Stimulated activated naive B cell treated with anti-CD40 and anti-IgM and Interleukin-4, amounts not matched to agents 10 μg/mL and 1 μg/mL and 100 μg/mL, for 72 hours (primary cell): ENCODE measurements at regions not wholly inside any gene's neighbourhood (a gene's known extent, or its start where the extent isn't known, plus 50 kb on each side); places are given as distances from the start of the nearest gene placed in this dataset.

Experiments used
- ATAC-seq, 2 donors: fragments of 150-1000 bp; cut with Tn5 transposase; replicated peaks; 2 replicates each; pipeline ENCODE4 v1.10.0; 2021; ENCODE audit warnings: moderate library complexity in 1 of 2
- DNase-seq: peaks from one replicate; pipeline ENCODE4 v3.0.0; 2021
- H3K27ac Mint-ChIP-seq: one replicate; pipeline ENCODE4 v1.8.0; 2022; ENCODE audit warnings: mild to moderate bottlenecking, mixed read lengths
- H3K27me3 Mint-ChIP-seq, 2 donors: one replicate each; pipeline ENCODE4 v1.8.0; 2022; ENCODE audit warnings: mixed read lengths in 2 of 2
- H3K36me3 Mint-ChIP-seq, 2 donors: one replicate each; pipeline ENCODE4 v1.8.0; 2022; ENCODE audit warnings: mixed read lengths in 2 of 2, mild to moderate bottlenecking in 1 of 2
- H3K4me1 Mint-ChIP-seq, 2 donors: one replicate each; pipeline ENCODE4 v1.8.0; 2022; ENCODE audit warnings: mixed read lengths in 2 of 2, mild to moderate bottlenecking in 1 of 2
- H3K4me3 Mint-ChIP-seq, 2 donors: one replicate each; pipeline ENCODE4 v1.8.0; 2022; ENCODE audit warnings: mild to moderate bottlenecking in 2 of 2, mixed read lengths in 2 of 2, moderate library complexity in 1 of 2
- H3K9me3 Mint-ChIP-seq, 2 donors: one replicate each; pipeline ENCODE4 v1.8.0; 2022; ENCODE audit warnings: mixed read lengths in 2 of 2, mild to moderate bottlenecking in 1 of 2

- H3K27me3 Mint-ChIP-seq, result peaks cover 14 to 15% of the 10 kb centered on the region in 2 donors
- H3K9me3 Mint-ChIP-seq, result no peaks in the 10 kb centered on the region
- no peaks in the 10 kb centered on the region for H3K36me3 Mint-ChIP-seq
- ATAC-seq (no peak), DNase-seq (no peak)
- H3K4me1 Mint-ChIP-seq, result no peaks in the 10 kb centered on the region
- H3K4me3 Mint-ChIP-seq, result no peak overlapping the region
- no peak overlapping the region for H3K27ac Mint-ChIP-seq
These were observed 118.4 kb upstream of the TNR start for GRCh38 chr1:175861626-175862367.

GRCh38 chr1:175857756-175858155 is 114.4 kb upstream of the TNR start:
- H3K4me1 Mint-ChIP-seq, result no peaks in the 10 kb centered on the region

GRCh38 chr1:175853681-175854080 is 110.3 kb upstream of the TNR start:
- ATAC-seq (no peak), DNase-seq (no peak)
- peaks cover 9 to 12% of the 10 kb centered on the region in 2 donors for H3K27me3 Mint-ChIP-seq
- H3K4me3 Mint-ChIP-seq, result no peak overlapping the region
- no peaks in the 10 kb centered on the region for H3K36me3 Mint-ChIP-seq
- H3K4me1 Mint-ChIP-seq, result no peaks in the 10 kb centered on the region
- no peak overlapping the region for H3K27ac Mint-ChIP-seq
- no peaks in the 10 kb centered on the region for H3K9me3 Mint-ChIP-seq

More at GRCh38 chr1:175857756-175858155, 114.4 kb upstream of the TNR start:
- peaks cover 9 to 12% of the 10 kb centered on the region in 2 donors for H3K27me3 Mint-ChIP-seq
- no peak overlapping the region for H3K27ac Mint-ChIP-seq
- no peaks in the 10 kb centered on the region for H3K36me3 Mint-ChIP-seq
- DNase-seq, result no peak
- H3K4me3 Mint-ChIP-seq, result no peak overlapping the region
- no peaks in the 10 kb centered on the region for H3K9me3 Mint-ChIP-seq
- no peak for ATAC-seq

GRCh38 chr1:175851749-175852148 is 108.4 kb upstream of the TNR start:
- H3K4me1 Mint-ChIP-seq, result no peaks in the 10 kb centered on the region
- ATAC-seq, result no peak
- H3K9me3 Mint-ChIP-seq, result no peaks in the 10 kb centered on the region
- H3K27me3 Mint-ChIP-seq, result peaks cover 8 to 13% of the 10 kb centered on the region in 2 donors
- H3K36me3 Mint-ChIP-seq, result no peaks in the 10 kb centered on the region
- no peak overlapping the region for H3K27ac Mint-ChIP-seq
- DNase-seq, result no peak
- no peak overlapping the region for H3K4me3 Mint-ChIP-seq

DNA sequence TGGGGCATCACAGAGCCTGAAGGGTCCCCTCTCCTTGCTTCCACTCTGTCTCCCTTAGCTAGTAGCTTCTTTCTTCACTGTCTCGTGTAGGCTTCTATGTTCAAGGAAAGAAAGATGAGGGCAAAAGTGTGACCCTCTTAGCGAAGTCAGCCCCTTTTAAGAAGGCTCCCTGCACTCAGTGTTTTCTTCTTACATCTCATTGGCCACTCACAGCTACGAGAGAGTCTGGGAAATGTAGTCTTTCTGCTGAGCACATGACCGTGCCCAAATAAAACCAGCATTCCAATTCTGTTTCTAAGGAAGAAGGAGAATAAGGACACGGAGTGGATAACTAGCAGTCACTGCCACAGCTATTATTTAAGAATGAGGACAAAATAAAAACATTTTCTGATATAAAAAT is 104.9 kb upstream of the TNR start:
- Mint-ChIP-seq H3K27ac (no peak overlapping the region), H3K9me3 (no peaks in the 10 kb centered on the region), H3K27me3 (peaks cover 12 to 30% of the 10 kb centered on the region in 2 donors), H3K36me3 (no peaks in the 10 kb centered on the region), H3K4me1 (no peaks in the 10 kb centered on the region), H3K4me3 (no peak overlapping the region)
- no peak for ATAC-seq
- no peak for DNase-seq

GRCh38 chr1:175845985-175846384 is 102.6 kb upstream of the TNR start:
- Mint-ChIP-seq H3K27ac (no peak overlapping the region), H3K27me3 (peaks cover 8 to 30% of the 10 kb centered on the region in 2 donors), H3K9me3 (peaks cover 0 to 2% of the 10 kb centered on the region in 2 donors), H3K4me1 (no peaks in the 10 kb centered on the region), H3K4me3 (no peak overlapping the region), H3K36me3 (no peaks in the 10 kb centered on the region)
- no peak for DNase-seq
- no peak for ATAC-seq

- H3K4me1 Mint-ChIP-seq, result no peaks in the 10 kb centered on the region
- DNase-seq (no peak), ATAC-seq (no peak)
- H3K9me3 Mint-ChIP-seq, result peaks cover 0 to 2% of the 10 kb centered on the region in 2 donors
- H3K27ac Mint-ChIP-seq, result no peak overlapping the region
- no peak overlapping the region for H3K4me3 Mint-ChIP-seq
- H3K27me3 Mint-ChIP-seq, result peaks cover 8 to 30% of the 10 kb centered on the region in 2 donors
- H3K36me3 Mint-ChIP-seq, result no peaks in the 10 kb centered on the region
These were observed 101.9 kb upstream of the TNR start for GRCh38 chr1:175845338-175845737.

DNA sequence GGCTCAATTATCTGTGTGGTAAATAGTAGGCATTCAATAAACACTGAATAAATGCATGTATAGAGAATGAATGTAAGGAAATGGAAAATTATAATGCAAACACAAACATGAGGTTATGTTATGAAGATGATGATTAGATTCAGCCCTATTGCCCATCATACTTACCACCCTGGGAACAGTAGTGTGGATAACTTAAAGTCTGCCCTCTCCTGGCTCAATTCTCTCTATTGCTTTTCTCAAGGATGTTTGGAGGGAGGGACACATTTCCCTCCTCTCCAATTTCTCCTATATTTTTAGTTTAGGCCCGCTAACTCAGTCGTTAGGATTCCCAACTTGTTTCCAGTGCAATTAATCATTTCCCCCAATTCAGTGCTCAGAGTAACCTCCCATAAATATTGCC is 101.5 kb upstream of the TNR start:
- DNase-seq, result no peak
- Mint-ChIP-seq H3K27me3 (peaks cover 11 to 32% of the 10 kb centered on the region in 2 donors), H3K4me3 (no peak overlapping the region), H3K36me3 (no peaks in the 10 kb centered on the region), H3K27ac (no peak overlapping the region), H3K4me1 (no peaks in the 10 kb centered on the region), H3K9me3 (peaks cover 0 to 2% of the 10 kb centered on the region in 2 donors)
- ATAC-seq, result no peak

- ATAC-seq, result no peak
- no peak for DNase-seq
- H3K9me3 Mint-ChIP-seq, result peaks cover 0 to 2% of the 10 kb centered on the region in 2 donors
- H3K27me3 Mint-ChIP-seq, result peaks cover 13 to 39% of the 10 kb centered on the region in 2 donors
- no peaks in the 10 kb centered on the region for H3K36me3 Mint-ChIP-seq
- H3K27ac Mint-ChIP-seq, result no peak overlapping the region
- no peak overlapping the region for H3K4me3 Mint-ChIP-seq
- no peaks in the 10 kb centered on the region for H3K4me1 Mint-ChIP-seq
These were observed 99.2 kb upstream of the TNR start for GRCh38 chr1:175842550-175842949.

- no peaks in the 10 kb centered on the region for H3K36me3 Mint-ChIP-seq
- peaks cover 0 to 2% of the 10 kb centered on the region in 2 donors for H3K9me3 Mint-ChIP-seq
- no peaks in the 10 kb centered on the region for H3K4me1 Mint-ChIP-seq
- peaks cover 13 to 34% of the 10 kb centered on the region in 2 donors for H3K27me3 Mint-ChIP-seq
- H3K4me3 Mint-ChIP-seq, result no peak overlapping the region
- no peak for ATAC-seq
- no peak overlapping the region for H3K27ac Mint-ChIP-seq
- no peak for DNase-seq
These were observed 98.4 kb upstream of the TNR start for GRCh38 chr1:175841738-175842187.

DNA sequence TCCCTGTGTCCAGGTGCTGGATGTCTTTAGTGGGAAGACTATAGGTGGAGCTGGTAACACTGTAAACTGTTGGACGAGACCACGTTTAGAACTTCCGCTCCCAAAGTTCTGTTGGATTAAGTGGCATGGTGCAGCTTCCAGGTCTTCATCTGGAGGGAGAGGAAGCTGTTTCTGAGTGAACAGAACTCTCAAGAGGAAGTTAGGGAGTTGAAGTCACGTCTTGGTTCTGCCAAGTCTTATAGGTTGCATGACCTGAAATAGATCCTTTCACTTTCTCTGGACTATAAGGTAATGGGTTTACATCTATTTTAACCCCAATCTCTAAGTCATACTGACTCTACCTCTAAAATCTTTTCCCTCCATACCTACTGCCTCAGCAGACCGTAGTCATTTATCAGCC is 97.4 kb upstream of the TNR start:
- no peak for DNase-seq
- H3K27ac Mint-ChIP-seq, result no peak overlapping the region
- peaks cover 0 to 2% of the 10 kb centered on the region in 2 donors for H3K9me3 Mint-ChIP-seq
- no peak overlapping the region for H3K4me3 Mint-ChIP-seq
- H3K27me3 Mint-ChIP-seq, result peaks cover 8 to 28% of the 10 kb centered on the region in 2 donors
- H3K4me1 Mint-ChIP-seq, result no peaks in the 10 kb centered on the region
- no peaks in the 10 kb centered on the region for H3K36me3 Mint-ChIP-seq
- ATAC-seq, result no peak

DNA sequence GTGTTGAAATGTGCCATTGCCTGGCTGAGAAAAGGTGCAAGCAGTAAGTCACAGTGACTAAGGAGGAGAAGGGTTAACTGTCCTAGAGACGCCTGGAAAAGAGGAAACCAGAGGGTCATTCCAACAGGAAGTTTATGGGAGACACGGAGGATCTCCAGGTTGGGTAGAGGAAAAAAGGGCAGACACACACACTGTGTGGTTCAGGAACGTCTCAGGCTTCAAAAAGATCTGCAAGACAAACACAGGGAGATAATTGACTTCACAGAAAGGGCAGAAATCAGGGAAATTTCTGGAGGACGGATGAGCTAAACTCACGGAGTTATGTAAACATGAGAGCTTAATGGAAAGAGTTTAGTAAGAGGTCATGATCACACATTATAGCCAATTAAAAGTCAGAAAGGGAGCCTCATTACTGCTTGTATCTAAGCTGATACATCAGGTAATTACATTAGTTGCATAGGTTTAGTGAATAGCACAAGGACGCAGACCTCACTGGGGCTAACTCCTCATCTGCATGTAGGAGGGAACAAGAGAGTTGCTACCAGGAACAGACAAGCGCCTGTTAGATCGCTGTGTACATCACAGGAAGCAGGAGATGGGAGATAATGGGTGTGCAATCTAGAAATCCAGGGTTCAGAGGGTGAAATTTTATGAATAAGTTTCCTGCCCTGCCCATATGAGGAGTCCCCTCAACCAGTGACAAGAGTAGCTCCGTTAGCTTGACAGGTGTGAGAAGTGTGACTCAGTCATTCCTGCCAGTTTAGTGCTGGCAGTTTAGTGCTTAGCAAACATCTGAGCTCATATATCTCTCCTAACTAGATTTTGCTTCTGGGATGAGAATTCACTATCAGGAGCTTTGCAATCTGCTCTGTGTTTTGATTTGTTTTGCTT is 96.6 kb upstream of the TNR start:
- Mint-ChIP-seq H3K9me3 (peaks cover 0 to 2% of the 10 kb centered on the region in 2 donors), H3K4me3 (no peak overlapping the region), H3K27ac (no peak overlapping the region), H3K27me3 (peaks cover 8 to 20% of the 10 kb centered on the region in 2 donors), H3K36me3 (no peaks in the 10 kb centered on the region), H3K4me1 (no peaks in the 10 kb centered on the region)
- DNase-seq (no peak), ATAC-seq (no peak)

- no peak for DNase-seq
These were observed 91.2 kb upstream of the TNR start for GRCh38 chr1:175834597-175834996.

DNA sequence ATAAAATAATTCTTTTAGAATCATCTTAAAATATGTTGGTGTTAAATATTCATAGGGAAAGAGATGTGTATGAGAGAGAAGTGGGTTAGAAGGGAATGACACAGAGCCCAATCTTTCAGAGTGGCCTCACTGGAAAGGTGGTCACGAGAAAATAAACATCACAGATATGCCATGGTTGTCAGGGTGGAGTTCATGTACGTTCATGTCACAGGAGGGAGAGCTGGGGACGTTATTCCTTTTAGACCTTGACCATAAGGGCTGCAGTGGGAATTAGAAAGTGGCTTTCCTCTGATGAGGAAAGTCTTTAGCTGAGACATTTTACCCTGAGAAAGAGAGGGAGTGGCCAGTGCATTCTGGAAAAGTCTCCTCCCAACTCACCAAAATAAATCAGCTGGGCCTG is 90.6 kb upstream of the TNR start:
- Mint-ChIP-seq H3K27ac (no peak overlapping the region), H3K4me3 (no peak overlapping the region), H3K27me3 (no peaks in the 10 kb centered on the region), H3K9me3 (peaks cover 0 to 6% of the 10 kb centered on the region in 2 donors), H3K4me1 (no peaks in the 10 kb centered on the region), H3K36me3 (peaks cover 0 to 2% of the 10 kb centered on the region in 2 donors)
- ATAC-seq (no peak), DNase-seq (no peak)

More at GRCh38 chr1:175834597-175834996, 91.2 kb upstream of the TNR start:
- no peak overlapping the region for H3K27ac Mint-ChIP-seq
- no peaks in the 10 kb centered on the region for H3K4me1 Mint-ChIP-seq
- H3K4me3 Mint-ChIP-seq, result no peak overlapping the region
- peaks cover 0 to 5% of the 10 kb centered on the region in 2 donors for H3K9me3 Mint-ChIP-seq
- peaks cover 0 to 2% of the 10 kb centered on the region in 2 donors for H3K36me3 Mint-ChIP-seq
- no peak for ATAC-seq
- H3K27me3 Mint-ChIP-seq, result peaks cover 2 to 3% of the 10 kb centered on the region in 2 donors
